ENCODE measurements at regions not wholly inside any gene's neighbourhood (a gene's known extent, or its start where the extent isn't known, plus 50 kb on each side); places are given as distances from the start of the nearest gene placed in this dataset.

DNA sequence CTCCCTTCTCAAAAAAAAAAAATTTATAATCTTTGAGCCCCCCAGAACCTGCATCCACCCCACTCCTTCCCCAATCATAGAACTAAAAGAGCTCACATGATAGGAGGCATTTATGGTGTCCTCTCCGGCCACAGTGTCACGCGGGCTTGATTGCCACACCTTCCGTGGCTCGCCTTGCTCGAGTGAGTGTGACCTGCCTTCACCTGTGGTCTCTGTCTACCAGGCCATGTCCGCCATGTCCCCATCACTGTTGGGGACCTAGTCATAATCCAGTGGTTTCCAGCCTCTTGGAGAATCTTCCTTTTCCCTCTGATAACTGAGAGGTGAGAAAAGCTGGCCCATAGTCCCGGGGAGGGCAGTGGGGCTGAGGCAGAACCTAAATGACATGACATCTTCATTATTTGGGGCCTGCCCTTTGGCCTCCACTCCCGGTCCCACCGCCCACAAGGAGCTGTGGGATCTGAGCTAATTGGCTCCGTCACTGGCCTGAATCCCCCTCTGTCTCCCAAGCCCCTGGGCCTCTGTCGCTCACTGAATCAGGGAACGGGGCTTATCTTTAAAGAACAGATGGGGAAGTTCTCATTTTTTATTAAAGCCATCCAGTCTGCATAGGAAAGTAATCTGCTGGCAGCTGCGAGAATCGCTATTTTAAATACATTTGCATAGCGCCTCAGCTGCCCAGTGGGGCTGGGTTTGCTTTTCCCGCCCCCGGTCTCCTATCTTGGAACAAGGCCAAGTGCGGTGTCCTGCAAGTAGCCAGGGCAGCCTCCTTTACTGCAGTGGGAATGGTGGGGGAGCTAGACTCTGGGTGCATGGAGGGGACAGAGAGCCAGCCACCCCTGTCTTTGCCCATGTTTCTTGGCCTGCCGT is 197.6 kb upstream of the PMEPA1 start:
- BruUV-seq (replicated peaks), result no TSS peak
- H3K4me2 ChIP-seq (ENCODE audit: low read length), result no peak overlapping the region
- no peak overlapping the region for H2AFZ ChIP-seq (ENCODE audit: low read depth, low read length, poor library complexity, severe bottlenecking)
- ChIA-PET RAD21 (ENCODE audit: low non-redundant PET in 1 of 2, low total read pairs in 2 of 2, uncharacterized antibody in 2 of 2, unreplicated experiment in 2 of 2) (no interaction called here), POLR2A (no interaction called here), CTCF (interaction anchor here (0.5 kb wide), 1 partner anchor 252 kb away, joined by 4 read pairs; no protein-coding TSS in a partner anchor)
- H3K36me3 ChIP-seq (ENCODE audit: control insufficient read depth in 1 of 2, insufficient read depth in 2 of 2, low read length in 2 of 2), result no peaks in the 10 kb centered on the region
- no peaks in the 10 kb centered on the region for H3K79me2 ChIP-seq (ENCODE audit: insufficient read depth, low read length)
- ATAC-seq (no peak), DNase-seq (ENCODE audit: low read depth, low spot score) (no peak)
- H3K9me3 ChIP-seq (ENCODE audit: control insufficient read depth in 1 of 2, insufficient read depth in 1 of 2, low read depth in 1 of 2, low read length in 2 of 2), result no peaks in the 10 kb centered on the region
- H3K27ac ChIP-seq (ENCODE audit: low read depth, low read length), result no peak overlapping the region
- no peaks in the 10 kb centered on the region for H3K9me2 ChIP-seq (ENCODE audit: insufficient read depth)
- peaks cover 45% of the 10 kb centered on the region for H3K27me3 ChIP-seq (ENCODE audit: insufficient read depth, low read length)
- no peak overlapping the region for H3K4me3 ChIP-seq (replicated peaks in 1 of 2; ENCODE audit: low read depth in 1 of 2, low read length in 2 of 2)
- H3K9ac ChIP-seq (ENCODE audit: low read length), result no peak overlapping the region
- H3K4me1 ChIP-seq (ENCODE audit: control insufficient read depth in 1 of 2, insufficient read depth in 2 of 2, low read length in 2 of 2), result no peaks in the 10 kb centered on the region
- intact Hi-C loops (cut with micrococcal nuclease), result no loop called here
- TF ChIP-seq, protein P1, sequence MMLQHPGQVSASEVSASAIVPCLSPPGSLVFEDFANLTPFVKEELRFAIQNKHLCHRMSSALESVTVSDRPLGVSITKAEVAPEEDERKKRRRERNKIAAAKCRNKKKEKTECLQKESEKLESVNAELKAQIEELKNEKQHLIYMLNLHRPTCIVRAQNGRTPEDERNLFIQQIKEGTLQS (IDR thresholded peaks at IDR 0.05), result no peak
- TF ChIP-seq FOSL1 (IDR thresholded peaks at IDR 0.05; ENCODE audit: low read depth), result no peak
- TF ChIP-seq TCF7L2 (IDR thresholded peaks at IDR 0.05; ENCODE audit: borderline replicate concordance, extremely low read depth, insufficient read depth, insufficient read length), result no peak
- no peak for TF ChIP-seq SIN3A (IDR thresholded peaks at IDR 0.05; ENCODE audit: low read depth)
- no peak for TF ChIP-seq CBX3 (IDR thresholded peaks at IDR 0.05; ENCODE audit: low read depth)
- TF ChIP-seq, protein P2, sequence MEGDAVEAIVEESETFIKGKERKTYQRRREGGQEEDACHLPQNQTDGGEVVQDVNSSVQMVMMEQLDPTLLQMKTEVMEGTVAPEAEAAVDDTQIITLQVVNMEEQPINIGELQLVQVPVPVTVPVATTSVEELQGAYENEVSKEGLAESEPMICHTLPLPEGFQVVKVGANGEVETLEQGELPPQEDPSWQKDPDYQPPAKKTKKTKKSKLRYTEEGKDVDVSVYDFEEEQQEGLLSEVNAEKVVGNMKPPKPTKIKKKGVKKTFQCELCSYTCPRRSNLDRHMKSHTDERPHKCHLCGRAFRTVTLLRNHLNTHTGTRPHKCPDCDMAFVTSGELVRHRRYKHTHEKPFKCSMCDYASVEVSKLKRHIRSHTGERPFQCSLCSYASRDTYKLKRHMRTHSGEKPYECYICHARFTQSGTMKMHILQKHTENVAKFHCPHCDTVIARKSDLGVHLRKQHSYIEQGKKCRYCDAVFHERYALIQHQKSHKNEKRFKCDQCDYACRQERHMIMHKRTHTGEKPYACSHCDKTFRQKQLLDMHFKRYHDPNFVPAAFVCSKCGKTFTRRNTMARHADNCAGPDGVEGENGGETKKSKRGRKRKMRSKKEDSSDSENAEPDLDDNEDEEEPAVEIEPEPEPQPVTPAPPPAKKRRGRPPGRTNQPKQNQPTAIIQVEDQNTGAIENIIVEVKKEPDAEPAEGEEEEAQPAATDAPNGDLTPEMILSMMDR (IDR thresholded peaks at IDR 0.05 in 2 of 3, conservative IDR thresholded peaks at IDR 0.05 in 1 of 3; ENCODE audit: borderline replicate concordance in 1 of 3, insufficient read depth in 1 of 3, low read depth in 2 of 3, low read length in 2 of 3), result no peak
- TF ChIP-seq, protein P3, sequence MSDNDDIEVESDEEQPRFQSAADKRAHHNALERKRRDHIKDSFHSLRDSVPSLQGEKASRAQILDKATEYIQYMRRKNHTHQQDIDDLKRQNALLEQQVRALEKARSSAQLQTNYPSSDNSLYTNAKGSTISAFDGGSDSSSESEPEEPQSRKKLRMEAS (IDR thresholded peaks at IDR 0.05), result no peak
- TF ChIP-seq SRF (IDR thresholded peaks at IDR 0.05; ENCODE audit: low read depth), result no peak
- TF ChIP-seq ZFX (IDR thresholded peaks at IDR 0.05), result no peak
- TF ChIP-seq SP1 (IDR thresholded peaks at IDR 0.05; ENCODE audit: low read depth), result no peak
- no peak for TF ChIP-seq EGR1 (IDR thresholded peaks at IDR 0.05; ENCODE audit: low read depth)
- no peak for TF ChIP-seq JUND (IDR thresholded peaks at IDR 0.05)
- no peak for TF ChIP-seq ELF1 (IDR thresholded peaks at IDR 0.05; ENCODE audit: borderline replicate concordance, low read depth)
- TF ChIP-seq RAD21 (IDR thresholded peaks at IDR 0.05; ENCODE audit: low read depth), result no peak
- TF ChIP-seq POLR2A (IDR thresholded peaks at IDR 0.05; ENCODE audit: borderline replicate concordance, extremely low read depth, insufficient read depth, insufficient read length), result no peak
- no peak for TF ChIP-seq CEBPB (IDR thresholded peaks at IDR 0.05; ENCODE audit: low read depth)
- no peak for TF ChIP-seq POLR2AphosphoS5 (IDR thresholded peaks at IDR 0.05; ENCODE audit: low read depth, low read length)
- H4K20me1 ChIP-seq (ENCODE audit: insufficient read depth), result no peaks in the 10 kb centered on the region

Measured in HCT116 (cell line).